Muscle of arm (tissue), 1 donor: ENCODE measurements at regions not wholly inside any gene's neighbourhood (a gene's known extent, or its start where the extent isn't known, plus 50 kb on each side); places are given as distances from the start of the nearest gene placed in this dataset.
"Not testable (repeated sequence)": the region's sequence is repeated elsewhere in the genome, so short reads cannot be mapped to it uniquely, and the experiment has no call there.

Experiments used
- DNase-seq: peaks from one replicate; pipeline ENCODE4 v3.0.0-alpha.2; 2013

DNA sequence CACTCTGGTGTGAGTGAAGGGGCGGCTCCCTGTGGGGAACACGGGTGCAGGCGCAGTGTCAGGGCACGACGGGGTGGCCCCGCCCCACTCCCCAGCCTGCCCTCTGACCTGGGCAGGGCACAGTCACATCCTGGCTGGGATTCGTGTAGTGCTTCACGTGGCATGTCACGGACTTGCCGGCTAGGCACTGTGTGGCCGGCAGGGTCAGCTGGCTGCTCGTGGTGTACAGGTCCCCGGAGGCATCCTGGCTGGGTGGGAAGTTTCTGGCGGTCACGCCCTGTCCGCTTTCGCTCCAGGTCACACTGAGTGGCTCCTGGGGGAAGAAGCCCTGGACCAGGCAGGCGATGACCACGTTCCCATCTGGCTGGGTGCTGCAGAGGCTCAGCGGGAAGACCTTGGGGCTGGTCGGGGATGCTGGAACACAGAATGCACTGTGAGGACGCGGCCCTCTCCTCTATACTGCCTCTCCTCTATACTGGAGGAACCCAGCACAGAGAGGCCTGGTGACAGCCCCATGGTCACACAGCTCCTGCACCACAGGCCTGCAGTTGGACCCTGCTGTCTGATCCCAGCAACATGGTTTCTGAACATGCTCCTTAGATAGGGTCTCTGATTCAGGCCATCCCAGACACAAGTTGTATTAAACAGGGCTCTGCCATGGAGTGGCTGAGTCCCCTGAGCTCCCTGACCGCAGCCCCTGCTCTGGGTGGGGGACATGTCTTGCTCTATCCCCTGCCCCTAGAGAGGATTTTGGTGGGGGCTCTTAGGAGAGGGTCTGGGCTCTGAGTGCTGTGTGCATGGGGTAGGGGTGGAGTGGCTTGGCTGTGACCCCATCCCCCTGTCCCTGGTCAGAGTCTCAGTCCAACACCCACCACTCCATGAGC, 182.1 kb downstream of the TMEM121 start:
- not testable (repeated sequence) for DNase-seq

- no peak for DNase-seq
Observed at GRCh38 chr14:105709281-105710118, 183.1 kb downstream of the TMEM121 start.

DNA sequence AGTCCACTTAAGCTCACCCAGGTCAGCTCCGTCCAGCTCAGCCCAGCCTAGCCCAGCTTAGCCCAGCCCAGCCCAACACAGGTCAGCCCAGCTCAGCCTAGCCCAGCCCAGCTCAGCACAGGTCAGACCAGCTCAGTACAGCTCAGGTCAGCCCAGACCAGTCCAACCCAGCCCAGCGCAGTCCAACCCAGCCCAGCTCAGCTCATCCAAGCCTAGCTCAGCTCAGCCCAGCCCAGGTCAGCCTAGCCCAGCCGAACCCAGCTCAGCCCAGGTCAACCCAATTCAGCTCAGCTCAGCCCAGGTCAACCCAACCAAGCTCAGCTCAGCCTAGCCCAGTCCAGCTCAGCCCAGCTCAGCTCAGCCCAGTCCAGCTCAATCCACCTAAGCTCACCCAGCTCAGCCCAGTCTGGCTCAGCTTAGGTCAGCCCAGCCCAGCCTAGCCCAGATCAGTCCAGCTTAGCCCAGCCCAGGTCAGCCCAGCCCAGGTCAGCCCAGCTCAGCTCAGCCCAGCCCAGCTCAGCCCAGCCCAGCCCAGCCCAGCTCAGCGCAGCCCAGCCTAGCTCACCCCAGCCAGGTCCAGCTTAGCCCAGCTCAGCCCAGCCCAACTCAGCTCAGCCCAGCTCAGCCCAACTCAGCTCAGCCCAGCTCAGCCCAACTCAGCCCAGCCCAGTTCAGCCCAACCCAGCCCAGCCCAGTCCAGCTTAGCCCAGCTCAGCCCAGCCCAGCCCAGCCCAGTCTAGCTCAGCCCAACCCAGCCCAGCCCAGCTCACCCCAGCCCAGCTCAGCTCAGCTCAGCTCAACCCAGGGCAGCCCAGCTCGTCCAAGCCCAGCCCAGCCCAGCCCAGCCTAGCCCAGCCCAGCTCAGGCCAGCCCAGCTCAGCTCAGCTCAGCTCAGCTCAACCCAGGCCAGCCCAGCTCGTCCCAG, 184.0 kb downstream of the TMEM121 start:
- no peak for DNase-seq

DNA sequence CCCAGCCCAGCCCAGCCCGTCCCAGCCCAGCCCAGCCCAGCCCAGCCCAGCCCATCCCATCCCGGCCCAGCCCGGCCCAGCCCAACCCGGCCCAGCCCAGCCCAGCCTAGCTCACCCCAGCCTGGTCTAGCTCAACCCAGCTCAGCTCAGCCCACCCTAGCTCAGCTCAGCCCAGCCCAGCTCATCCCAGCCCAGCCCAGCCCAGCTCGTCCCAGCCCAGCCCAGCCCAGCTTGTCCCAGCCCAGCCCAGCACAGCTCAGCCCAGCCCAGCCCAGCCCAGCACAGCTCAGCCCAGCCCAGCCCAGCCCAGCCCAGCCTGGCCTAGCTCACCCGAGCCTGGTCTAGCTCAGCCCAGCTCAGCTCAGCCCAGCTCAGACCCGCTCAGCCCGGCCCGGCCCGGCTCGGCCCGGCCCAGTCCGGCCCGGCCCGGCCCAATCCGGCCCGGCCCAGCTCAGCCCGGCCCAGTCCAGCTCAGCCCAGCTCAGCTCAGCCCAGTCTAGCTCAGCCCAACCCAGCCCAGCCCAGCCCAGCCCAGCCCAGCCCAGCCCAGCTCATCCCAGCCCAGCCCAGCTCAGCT, 184.7 kb downstream of the TMEM121 start:
- DNase-seq = no peak

DNA sequence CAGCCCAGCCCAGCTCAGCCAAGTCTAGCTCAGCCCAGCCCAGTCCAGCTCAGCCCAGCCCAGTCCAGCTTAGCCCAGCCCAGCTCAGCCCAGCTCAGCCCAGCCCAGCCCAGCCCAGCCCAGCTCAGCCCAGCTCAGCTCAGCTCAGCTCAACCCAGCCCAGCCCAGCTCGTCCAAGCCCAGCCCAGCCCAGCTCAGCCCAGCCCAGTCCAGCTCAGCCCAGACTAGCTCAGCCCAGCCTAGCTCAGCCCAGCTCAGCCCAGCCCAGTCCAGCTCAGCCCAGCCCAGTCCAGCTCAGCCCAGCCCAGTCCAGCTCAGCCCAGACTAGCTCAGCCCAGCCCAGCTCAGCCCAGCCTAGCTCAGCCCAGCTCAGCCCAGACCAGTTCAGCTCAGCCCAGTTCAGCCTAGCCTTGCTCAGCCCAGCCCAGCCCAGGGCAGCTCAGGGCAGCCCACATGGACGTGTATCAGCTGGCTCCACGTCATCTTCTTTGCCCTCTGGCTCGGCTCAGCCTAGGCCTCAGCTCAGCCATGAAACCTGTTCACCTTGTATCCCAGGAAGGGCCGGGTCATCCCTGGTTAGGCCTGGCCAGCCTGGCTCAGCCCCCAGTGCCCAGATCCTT, 185.6 kb downstream of the TMEM121 start:
- no peak for DNase-seq

- not testable (repeated sequence) for DNase-seq
Observed at GRCh38 chr14:105712670-105713069, 186.3 kb downstream of the TMEM121 start.

GRCh38 chr14:105713160-105713559, 186.8 kb downstream of the TMEM121 start:
- not testable (repeated sequence) for DNase-seq

DNA sequence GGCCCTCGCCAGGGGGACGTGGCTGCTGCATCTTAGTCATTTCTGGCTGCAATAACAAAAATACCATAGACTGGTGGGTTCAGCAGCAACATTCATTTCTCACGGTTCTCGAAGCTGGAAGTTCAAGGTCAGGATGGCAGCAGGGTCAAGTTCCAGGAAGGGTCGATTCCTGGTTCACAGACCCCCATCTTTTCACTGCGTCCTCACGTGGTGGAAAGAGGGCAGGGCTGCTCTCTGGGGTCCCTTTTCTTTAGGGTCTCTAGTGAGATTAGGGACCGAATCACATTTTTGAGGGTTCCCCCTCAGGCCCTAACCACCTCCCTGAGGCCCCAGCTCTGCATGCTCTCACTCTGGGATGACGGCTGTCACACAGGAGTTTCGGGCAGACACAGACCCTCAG, 187.5 kb downstream of the TMEM121 start:
- not testable (repeated sequence) for DNase-seq

- not testable (repeated sequence) for DNase-seq
Observed at GRCh38 chr14:105718787-105719186, 192.4 kb downstream of the TMEM121 start.

GRCh38 chr14:105720106-105720505, 193.7 kb downstream of the TMEM121 start:
- DNase-seq = not testable (repeated sequence)

- DNase-seq = not testable (repeated sequence)
Observed at GRCh38 chr14:105720852-105721601, 194.6 kb downstream of the TMEM121 start.

DNA sequence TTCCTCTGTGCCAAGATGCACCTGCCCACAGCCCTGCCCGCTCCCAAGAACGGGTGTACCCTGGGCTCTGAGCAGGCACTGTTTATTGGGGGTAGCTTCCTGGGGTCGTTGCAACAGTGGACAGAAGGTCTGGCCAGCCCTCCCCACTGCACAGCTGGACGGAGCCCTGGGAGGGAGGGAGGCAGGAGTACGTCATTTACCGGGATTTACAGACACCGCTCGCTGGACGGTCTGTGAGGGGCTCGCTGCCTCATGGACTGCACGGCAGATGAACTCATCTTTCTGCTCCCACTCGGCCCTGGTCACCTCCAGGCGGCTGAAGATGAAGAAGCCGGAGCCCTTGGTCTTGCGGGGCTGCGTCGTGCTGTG, 195.2 kb downstream of the TMEM121 start:
- DNase-seq = not testable (repeated sequence)

DNA sequence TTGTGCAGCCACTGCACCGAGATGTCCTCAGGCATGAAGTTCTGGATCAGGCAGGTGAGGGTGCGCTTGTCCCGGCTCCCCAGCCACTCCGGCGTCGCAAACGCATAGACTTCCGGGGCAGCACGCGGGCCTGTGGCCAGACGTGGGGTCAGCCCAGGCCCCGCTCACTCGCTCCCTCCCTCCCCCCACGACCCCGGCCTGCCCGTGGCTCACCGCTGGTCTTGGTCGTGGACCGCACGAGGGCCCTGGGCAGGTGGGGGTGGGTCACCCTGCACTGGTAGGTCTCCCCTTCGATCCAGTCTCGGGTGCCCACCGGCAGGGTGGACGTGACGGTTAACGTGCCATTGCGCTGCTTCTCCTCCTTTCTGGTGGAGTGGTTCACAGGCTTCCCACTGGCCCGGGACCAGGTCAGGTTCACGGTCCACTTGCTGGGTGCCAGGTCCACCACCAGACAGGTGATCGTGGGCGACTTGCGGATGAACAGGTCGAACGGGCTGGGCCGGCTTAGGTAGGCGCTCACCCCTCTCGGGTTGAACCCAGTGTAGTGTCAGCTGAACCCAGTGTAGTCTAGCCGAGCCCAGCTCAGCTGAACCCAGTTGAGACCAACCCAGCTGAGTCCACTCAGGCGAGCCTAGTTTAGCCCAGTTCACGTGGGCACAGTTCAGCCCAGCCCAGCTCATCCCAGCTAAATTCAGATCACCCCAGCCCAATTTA, 195.8 kb downstream of the TMEM121 start:
- DNase-seq = not testable (repeated sequence)

DNA sequence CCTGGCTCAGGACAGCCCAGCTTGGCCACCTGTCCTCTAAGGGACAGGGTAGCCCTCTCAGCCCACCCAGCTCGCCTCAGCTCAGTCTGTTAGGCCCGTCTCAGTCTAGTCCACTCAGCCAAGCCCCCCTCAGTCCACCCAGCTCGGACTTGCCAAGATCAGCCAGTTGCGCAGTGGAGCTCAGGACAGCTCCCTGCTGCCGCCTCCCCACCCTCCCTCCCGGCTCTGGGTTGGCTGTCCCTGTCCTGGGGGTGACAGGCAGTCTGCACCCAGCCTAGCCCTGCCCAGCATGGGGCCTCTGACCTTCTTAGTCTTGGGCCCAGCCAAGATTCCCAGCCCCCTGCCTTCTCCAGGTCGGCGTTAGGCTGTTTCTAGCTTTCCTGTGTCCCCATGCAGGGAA, 196.9 kb downstream of the TMEM121 start:
- DNase-seq = not testable (repeated sequence)

GRCh38 chr14:105723776-105724175, 197.4 kb downstream of the TMEM121 start:
- DNase-seq = not testable (repeated sequence)

DNA sequence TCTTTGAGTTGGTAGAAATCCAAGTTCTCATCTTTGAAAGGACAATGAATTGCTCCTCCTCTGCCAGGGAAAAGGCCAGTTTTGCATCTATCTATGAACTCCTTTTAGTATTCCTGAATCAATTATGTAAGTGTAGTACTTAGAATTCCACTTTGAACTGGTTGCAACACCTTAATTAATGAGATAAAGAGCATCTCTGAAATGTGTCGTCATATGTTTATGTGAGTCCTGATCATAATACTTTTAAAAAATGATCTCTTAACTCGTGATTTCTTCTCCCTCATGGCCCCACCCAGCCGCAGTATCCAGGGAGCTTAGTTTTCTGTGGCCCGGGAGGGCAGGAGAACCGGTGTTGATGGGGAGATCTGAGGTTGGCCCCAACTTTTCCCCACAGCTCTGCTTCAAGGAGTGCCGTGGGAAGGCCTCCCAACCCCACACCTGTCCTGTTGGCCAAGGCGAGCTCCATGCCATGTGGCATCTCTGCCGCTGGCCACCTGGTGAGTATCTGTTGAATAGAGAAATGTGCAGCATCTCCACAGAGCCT, 203.5 kb downstream of the TMEM121 start:
- not testable (repeated sequence) for DNase-seq

GRCh38 chr14:105730731-105731130, 204.3 kb downstream of the TMEM121 start:
- DNase-seq = not testable (repeated sequence)

GRCh38 chr14:105731221-105731985, 205.0 kb downstream of the TMEM121 start:
- not testable (repeated sequence) for DNase-seq
